A549 (cell line): ENCODE measurements at regions not wholly inside any gene's neighbourhood (a gene's known extent, or its start where the extent isn't known, plus 50 kb on each side); places are given as distances from the start of the nearest gene placed in this dataset.

Experiments
- ATAC-seq, 2 experiments: fragments of 200-7000 bp in 1 of 2; fragments of >200 bp in 1 of 2; cut with Nextera tagmentation in 1 of 2; cut with Tn5 transposase in 1 of 2; 3 replicates each; pipeline versions ENCODE4 v1.8.0 to v1.9.1; 2018 to 2020; ENCODE audit warnings: mild to moderate bottlenecking in 1 of 2, moderate library complexity in 1 of 2
- CTCF ChIA-PET: fragments of 300-600 bp; sonication (Branson Sonifier 250); formaldehyde crosslinking; extraction: SDS; loops from one replicate; lab custom pipeline; 2021; ENCODE audit warnings: antibody characterized with exemption, inconsistent platforms; lab: Yijun Ruan, JAX
- POLR2A ChIA-PET: fragments of 350-600 bp; formaldehyde crosslinking; extraction: SDS; loops from one replicate; lab custom pipeline; 2021; ENCODE audit warnings: antibody characterized with exemption, inconsistent platforms; lab: Yijun Ruan, JAX
- DNase-seq, 2 experiments: peaks; one replicate each; pipeline versions ENCODE4 v3.0.0 to v3.0.0-alpha.2; 2011 to 2016; ENCODE audit warnings: low read depth in 1 of 2, low spot score in 1 of 2
- FAIRE-seq: peaks from 2 replicates; lab custom pipeline; 2011; peaks lifted over from hg19 to GRCh38; lab: Jason Lieb, UNC
- H3K27ac ChIP-seq, 2 experiments: fragments of >200 bp; sonication (Bioruptor Twin); formaldehyde crosslinking; 3 replicates each; pipeline ENCODE4 v1.5.1; 2016 to 2017
- H3K4me1 ChIP-seq: fragments of >200 bp; sonication (Bioruptor Twin); formaldehyde crosslinking; 3 replicates; pipeline ENCODE4 v1.6.1; 2016
- H3K4me2 ChIP-seq: fragments of >200 bp; sonication (Bioruptor Twin); formaldehyde crosslinking; 3 replicates; pipeline ENCODE4 v1.6.1; 2016
- H3K4me3 ChIP-seq: fragments of >200 bp; sonication (Bioruptor Twin); formaldehyde crosslinking; 3 replicates; pipeline ENCODE4 v1.5.1; 2016
- H3K9me3 ChIP-seq: fragments of >200 bp; sonication (Bioruptor Twin); formaldehyde crosslinking; 3 replicates; pipeline ENCODE4 v1.6.1; 2016
- CBX2 ChIP-seq: fragments of 200-600 bp; sonication (generic); IDR thresholded peaks from 2 replicates; pipeline ENCODE4 v1.6.1; 2016; ENCODE audit warnings: low read depth, mild to moderate bottlenecking, borderline replicate concordance
- CHD4 ChIP-seq: fragments of 200-600 bp; sonication (generic); IDR thresholded peaks from 2 replicates; pipeline ENCODE4 v1.6.1; 2016; ENCODE audit warnings: antibody characterized with exemption, mild to moderate bottlenecking, borderline replicate concordance
- EHMT2 ChIP-seq: fragments of 200-600 bp; sonication (generic); IDR thresholded peaks from 2 replicates; pipeline ENCODE4 v1.6.1; 2016; ENCODE audit warnings: antibody characterized with exemption, low read depth, mild to moderate bottlenecking, moderate library complexity
- EP300 ChIP-seq, 2 experiments: fragments of >200 bp; sonication (Bioruptor Twin); formaldehyde crosslinking; IDR thresholded peaks; 2 replicates in 1 of 2; 3 replicates in 1 of 2; pipeline ENCODE4 v1.6.1; 2016 to 2017
- FOSL2 ChIP-seq, 2 experiments: fragments of 450-650 bp in 1 of 2; fragments of >200 bp in 1 of 2; sonication (Bioruptor Twin) in 1 of 2; formaldehyde crosslinking; IDR thresholded peaks; 2 replicates each; pipeline versions ENCODE4 v1.5.0 to v1.6.1; 2016 to 2020; ENCODE audit warnings: mild to moderate bottlenecking in 1 of 2, moderate library complexity in 1 of 2
- FOXS1 ChIP-seq: fragments of 250-450 bp; sonication (Bioruptor Pico); IDR thresholded peaks from 2 replicates; pipeline ENCODE4 v1.5.0; 2020; ENCODE audit warnings: mild to moderate bottlenecking, moderate library complexity
- GATA3 ChIP-seq: IDR thresholded peaks from 2 replicates; pipeline ENCODE4 v1.6.1; 2012; ENCODE audit warnings: borderline replicate concordance
- HOXA7 ChIP-seq: fragments of 250-450 bp; sonication (Bioruptor Pico); IDR thresholded peaks from 2 replicates; pipeline ENCODE4 v1.5.0; 2020; ENCODE audit warnings: mild to moderate bottlenecking, moderate library complexity
- HOXB5 ChIP-seq: fragments of 250-450 bp; sonication (Bioruptor Pico); IDR thresholded peaks from 2 replicates; pipeline ENCODE4 v1.5.0; 2020; ENCODE audit warnings: mild to moderate bottlenecking, moderate library complexity
- JUN ChIP-seq, 2 experiments: fragments of >200 bp; sonication (Bioruptor Twin); formaldehyde crosslinking; IDR thresholded peaks; 2 replicates in 1 of 2; 3 replicates in 1 of 2; pipeline ENCODE4 v1.6.1; 2016 to 2017
- MAX ChIP-seq: IDR thresholded peaks from 2 replicates; pipeline ENCODE4 v1.6.1; 2012
- NFE2L2 ChIP-seq: fragments of 150-350 bp; conservative IDR thresholded peaks from 2 replicates; pipeline ENCODE4 v1.6.1; 2014; ENCODE audit warnings: low read length
- NR3C1 ChIP-seq: fragments of >200 bp; sonication (Bioruptor Twin); formaldehyde crosslinking; IDR thresholded peaks from 3 replicates; pipeline ENCODE4 v1.6.1; 2017
- RAD21 ChIP-seq, 2 experiments: fragments of >200 bp in 1 of 2; sonication (Bioruptor Twin) in 1 of 2; formaldehyde crosslinking in 1 of 2; IDR thresholded peaks in 1 of 2; conservative IDR thresholded peaks in 1 of 2; 2 replicates in 1 of 2; 3 replicates in 1 of 2; pipeline ENCODE4 v1.6.1; 2012 to 2018; ENCODE audit warnings: inconsistent platforms in 1 of 2
- RARB ChIP-seq: fragments of 250-450 bp; sonication (Bioruptor Pico); IDR thresholded peaks from 2 replicates; pipeline ENCODE4 v1.8.0; 2021; ENCODE audit warnings: mild to moderate bottlenecking, moderate library complexity
- REST ChIP-seq: fragments of 200-600 bp; sonication (generic); IDR thresholded peaks from 2 replicates; pipeline ENCODE4 v1.6.1; 2016; ENCODE audit warnings: antibody characterized with exemption, mild to moderate bottlenecking, moderate library complexity
- RFX5 ChIP-seq: fragments of 450-650 bp; IDR thresholded peaks from 2 replicates; pipeline ENCODE4 v1.7.1; 2014; ENCODE audit warnings: antibody characterized with exemption, mild to moderate bottlenecking, moderate library complexity
- TP53 ChIP-seq: fragments of 250-450 bp; sonication (Bioruptor Pico); IDR thresholded peaks from 2 replicates; pipeline ENCODE4 v1.5.0; 2021; ENCODE audit warnings: mild to moderate bottlenecking, moderate library complexity
- ZFP36 ChIP-seq: fragments of 450-650 bp; IDR thresholded peaks from 2 replicates; pipeline ENCODE4 v1.6.1; 2014; ENCODE audit warnings: borderline replicate concordance; ENCODE audit not compliant: partially characterized antibody
- ZNF302 ChIP-seq: fragments of 250-450 bp; sonication (Bioruptor Pico); IDR thresholded peaks from 2 replicates; pipeline ENCODE4 v1.9.0; 2021; ENCODE audit warnings: inconsistent platforms, mild to moderate bottlenecking, moderate library complexity
- ZSCAN20 ChIP-seq: fragments of 250-450 bp; sonication (Bioruptor Pico); IDR thresholded peaks from 2 replicates; pipeline ENCODE4 v1.8.0; 2022; ENCODE audit warnings: mild to moderate bottlenecking, moderate library complexity
- WGBS: methylation state at CpG from one replicate; pipeline ENCODE4 v1.1.6; 2017; ENCODE audit errors: missing lambda C conversion rate; 5-methylcytosine and 5-hydroxymethylcytosine counted together
- TF ChIP-seq, protein P1 (sequence below): IDR thresholded peaks from 2 replicates; pipeline ENCODE4 v1.6.1; 2012
- TF ChIP-seq, protein P2 (sequence below): fragments of 250-450 bp; sonication (Bioruptor Pico); IDR thresholded peaks from 2 replicates; pipeline ENCODE4 v1.5.0; 2020; ENCODE audit warnings: low read depth, mild to moderate bottlenecking, moderate library complexity
- TF ChIP-seq, protein P3 (sequence below): IDR thresholded peaks from 2 replicates; pipeline ENCODE4 v1.6.1; 2012; ENCODE audit warnings: low read depth, borderline replicate concordance
- TF ChIP-seq, protein P4 (sequence below): fragments of 450-650 bp; IDR thresholded peaks from 2 replicates; pipeline ENCODE4 v1.6.1; 2014; ENCODE audit warnings: antibody characterized with exemption

DNA sequence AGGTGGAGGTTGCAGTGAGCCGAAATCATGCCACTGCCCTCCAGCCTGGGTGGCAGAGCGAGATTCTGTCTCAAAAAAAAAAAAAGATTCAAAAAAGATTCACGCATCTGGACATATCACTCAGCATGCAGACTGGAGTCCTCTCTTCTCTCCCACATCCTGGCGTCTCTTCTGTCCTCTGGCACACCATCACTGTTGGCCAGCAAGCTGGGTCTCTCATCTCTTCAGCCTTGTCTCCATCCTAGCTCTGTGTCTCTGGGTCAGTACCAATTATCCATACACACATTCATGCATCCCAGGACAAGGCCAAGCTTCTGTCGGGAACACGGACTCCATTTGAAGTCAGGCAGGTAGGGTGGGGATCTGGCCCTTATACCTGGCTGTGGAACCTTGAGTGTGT is 105.5 kb upstream of the MAP1LC3B2 start:
- TF ChIP-seq FOSL2 (IDR thresholded peaks at IDR 0.05) (no peak), FOSL2 (CRISPR knock-in tag; IDR thresholded peaks at IDR 0.05) (no peak), NFE2L2 (no peak), RFX5 (no peak), ZNF302 (no peak), HOXB5 (CRISPR knock-in tag) (no peak), REST (no peak), ZSCAN20 (CRISPR knock-in tag) (no peak), CBX2 (no peak), MAX (no peak), RARB (CRISPR knock-in tag) (no peak)
- TF ChIP-seq, protein P1, sequence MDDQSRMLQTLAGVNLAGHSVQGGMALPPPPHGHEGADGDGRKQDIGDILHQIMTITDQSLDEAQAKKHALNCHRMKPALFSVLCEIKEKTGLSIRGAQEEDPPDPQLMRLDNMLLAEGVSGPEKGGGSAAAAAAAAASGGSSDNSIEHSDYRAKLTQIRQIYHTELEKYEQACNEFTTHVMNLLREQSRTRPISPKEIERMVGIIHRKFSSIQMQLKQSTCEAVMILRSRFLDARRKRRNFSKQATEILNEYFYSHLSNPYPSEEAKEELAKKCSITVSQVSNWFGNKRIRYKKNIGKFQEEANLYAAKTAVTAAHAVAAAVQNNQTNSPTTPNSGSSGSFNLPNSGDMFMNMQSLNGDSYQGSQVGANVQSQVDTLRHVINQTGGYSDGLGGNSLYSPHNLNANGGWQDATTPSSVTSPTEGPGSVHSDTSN: no peak
- TF ChIP-seq, protein P2, sequence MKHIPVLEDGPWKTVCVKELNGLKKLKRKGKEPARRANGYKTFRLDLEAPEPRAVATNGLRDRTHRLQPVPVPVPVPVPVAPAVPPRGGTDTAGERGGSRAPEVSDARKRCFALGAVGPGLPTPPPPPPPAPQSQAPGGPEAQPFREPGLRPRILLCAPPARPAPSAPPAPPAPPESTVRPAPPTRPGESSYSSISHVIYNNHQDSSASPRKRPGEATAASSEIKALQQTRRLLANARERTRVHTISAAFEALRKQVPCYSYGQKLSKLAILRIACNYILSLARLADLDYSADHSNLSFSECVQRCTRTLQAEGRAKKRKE: no peak
- TF ChIP-seq, all 56 proteins: peak for 0
- no peak for DNase-seq
- no peak for FAIRE-seq
- POLR2A ChIA-PET: no interaction called here
- Histone ChIP-seq H3K4me1 (peaks cover 30% of the 10 kb centered on the region), H3K4me3 (no peak overlapping the region), H3K27ac (peak overlapping the region in 1 of 2 experiments; percentile 80; a peak in 4 of 6 replicates), H3K4me2 (no peak overlapping the region), H3K9me3 (no peaks in the 10 kb centered on the region)
- ATAC-seq: no peak
- CTCF ChIA-PET: no interaction called here
- WGBS: 94% methylated on average over 6 of the region's 6 CpGs

- TF ChIP-seq ZFP36 (peak; percentile 1), RAD21 (conservative IDR thresholded peaks at IDR 0.05 in 1 of 2, IDR thresholded peaks at IDR 0.05 in 1 of 2) (no peak)
- FAIRE-seq (no peak), ATAC-seq (no peak), DNase-seq (no peak)
- CTCF ChIA-PET: interaction anchor here (1.9 kb wide), 1 partner anchor 11 kb away, joined by 5 read pairs; no protein-coding TSS in a partner anchor
- WGBS: 91% methylated on average over 6 of the region's 6 CpGs
- Histone ChIP-seq H3K9me3 (no peaks in the 10 kb centered on the region), H3K27ac (peak overlapping the region; percentile 57 to 80; a peak in 5 of 6 replicates), H3K4me3 (no peak overlapping the region), H3K4me1 (peaks cover 30% of the 10 kb centered on the region), H3K4me2 (peak overlapping the region; percentile 46; the same call in 2 of the 3 replicates)
- POLR2A ChIA-PET: no interaction called here
Measured at GRCh38 chr12:116454076-116454475, 105.1 kb upstream of the MAP1LC3B2 start.

GRCh38 chr12:116454950-116455447 is 104.2 kb upstream of the MAP1LC3B2 start:
- Histone ChIP-seq H3K4me2 (peak overlapping the region; percentile 46), H3K27ac (peak overlapping the region; percentile 57 to 80), H3K4me1 (peaks cover 30% of the 10 kb centered on the region), H3K9me3 (no peaks in the 10 kb centered on the region), H3K4me3 (no peak overlapping the region)
- peak; percentile 80 to 83 for ATAC-seq
- 13% methylated on average over 7 of the region's 7 CpGs for WGBS
- CTCF ChIA-PET: interaction anchor here (0.8 to 1.9 kb wide), 3 partner anchors 10 to 45 kb away, joined by 3 to 5 read pairs (median 5); no protein-coding TSS in a partner anchor
- DNase-seq: peak; percentile 71 to 91
- peak; percentile 74 for FAIRE-seq
- POLR2A ChIA-PET: interaction anchor here (0.6 to 1.0 kb wide), 3 partner anchors 20 to 122 kb away, joined by 3 to 6 read pairs (median 6); no protein-coding TSS in a partner anchor
- TF ChIP-seq HOXA7 (CRISPR knock-in tag) (peak; percentile 57; the same call in 1 of the 2 replicates), RAD21 (conservative IDR thresholded peaks at IDR 0.05 in 1 of 2, IDR thresholded peaks at IDR 0.05 in 1 of 2) (peak in 1 of 2 experiments; percentile 10; a peak in 1 of 5 replicates), MAX (peak; percentile 54; the same call in 1 of the 2 replicates), JUN (IDR thresholded peaks at IDR 0.05) (no peak), ZFP36 (peak; percentile 100), CHD4 (no peak), EP300 (IDR thresholded peaks at IDR 0.05) (no peak), NR3C1 (no peak), EHMT2 (no peak), FOXS1 (CRISPR knock-in tag) (no peak), GATA3 (peak; percentile 71; the same call in 1 of the 2 replicates), TP53 (no peak; the same call in 1 of the 2 replicates)
- TF ChIP-seq, protein P3, sequence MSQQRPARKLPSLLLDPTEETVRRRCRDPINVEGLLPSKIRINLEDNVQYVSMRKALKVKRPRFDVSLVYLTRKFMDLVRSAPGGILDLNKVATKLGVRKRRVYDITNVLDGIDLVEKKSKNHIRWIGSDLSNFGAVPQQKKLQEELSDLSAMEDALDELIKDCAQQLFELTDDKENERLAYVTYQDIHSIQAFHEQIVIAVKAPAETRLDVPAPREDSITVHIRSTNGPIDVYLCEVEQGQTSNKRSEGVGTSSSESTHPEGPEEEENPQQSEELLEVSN: 0 out of 2 replicates have a peak, but pooled peaks have one; percentile 61
- TF ChIP-seq, protein P4, sequence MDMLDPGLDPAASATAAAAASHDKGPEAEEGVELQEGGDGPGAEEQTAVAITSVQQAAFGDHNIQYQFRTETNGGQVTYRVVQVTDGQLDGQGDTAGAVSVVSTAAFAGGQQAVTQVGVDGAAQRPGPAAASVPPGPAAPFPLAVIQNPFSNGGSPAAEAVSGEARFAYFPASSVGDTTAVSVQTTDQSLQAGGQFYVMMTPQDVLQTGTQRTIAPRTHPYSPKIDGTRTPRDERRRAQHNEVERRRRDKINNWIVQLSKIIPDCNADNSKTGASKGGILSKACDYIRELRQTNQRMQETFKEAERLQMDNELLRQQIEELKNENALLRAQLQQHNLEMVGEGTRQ: no peak
